GM12878 (cell line): ENCODE measurements at regions not wholly inside any gene's neighbourhood (a gene's known extent, or its start where the extent isn't known, plus 50 kb on each side); places are given as distances from the start of the nearest gene placed in this dataset.

Source experiments
- ATAC-seq: fragments of 200-7000 bp; cut with Tn5 transposase; 3 replicates; pipeline ENCODE4 v1.9.1; 2020; ENCODE audit warnings: mild to moderate bottlenecking, moderate library complexity
- BruUV-seq: library from RNA; stranded (reverse); fragments of 400-500 nt; replicated peaks from 2 replicates; lab custom pipeline; 2021; lab: Mats Ljungman, UMichigan
- CTCF ChIA-PET: fragments of 300-600 bp; sonication (Branson Sonifier 250); formaldehyde crosslinking; extraction: SDS; loops from one replicate; lab custom pipeline; 2021; ENCODE audit warnings: inconsistent platforms; lab: Yijun Ruan, JAX
- POLR2A ChIA-PET: fragments of 350-600 bp; formaldehyde crosslinking; extraction: SDS; loops from one replicate; lab custom pipeline; 2021; ENCODE audit warnings: inconsistent platforms; lab: Charles Lee
- RAD21 ChIA-PET: fragments of 300-600 bp; sonication (Branson Sonifier 250); formaldehyde crosslinking; loops from one replicate; lab custom pipeline; 2023; ENCODE audit warnings: antibody characterized with exemption; ENCODE audit not compliant: unreplicated experiment; lab: Charles Lee
- SMC1A ChIA-PET: fragments of 300-600 bp; sonication (Branson Sonifier 250); formaldehyde crosslinking; loops from one replicate; lab custom pipeline; 2023; ENCODE audit not compliant: unreplicated experiment, uncharacterized antibody; lab: Charles Lee
- DNase-seq: peaks from one replicate; pipeline ENCODE4 v3.0.0-alpha.2; 2011; ENCODE audit warnings: low read depth, low spot score
- FAIRE-seq: peaks from 3 replicates; lab custom pipeline; 2011; peaks lifted over from hg19 to GRCh38; lab: Jason Lieb, UNC
- H2AFZ ChIP-seq: 2 replicates; pipeline ENCODE4 v1.6.0; 2011; ENCODE audit warnings: low read depth, low read length, control low read depth; ENCODE audit not compliant: control insufficient read depth
- H3K27ac ChIP-seq: 2 replicates; pipeline ENCODE4 v1.5.1; 2011; ENCODE audit warnings: control low read depth; ENCODE audit not compliant: control insufficient read depth, insufficient read depth
- H3K27me3 ChIP-seq, 2 experiments: replicated peaks in 1 of 2; 2 replicates each; pipeline versions ENCODE4 v1.6.0 to v1.6.1; 2011; ENCODE audit warnings: low read length in 1 of 2; ENCODE audit not compliant: control insufficient read depth in 2 of 2, insufficient read depth in 2 of 2
- H3K36me3 ChIP-seq, 2 experiments: 2 replicates each; pipeline ENCODE4 v1.5.1; 2011; ENCODE audit warnings: low read length in 1 of 2; ENCODE audit not compliant: control insufficient read depth in 2 of 2, insufficient read depth in 2 of 2
- H3K4me1 ChIP-seq: 2 replicates; pipeline ENCODE4 v1.6.1; 2011; ENCODE audit warnings: mild to moderate bottlenecking, low read length, moderate library complexity, mixed read lengths; ENCODE audit not compliant: control insufficient read depth, insufficient read depth
- H3K4me2 ChIP-seq: 2 replicates; pipeline ENCODE4 v1.6.0; 2011; ENCODE audit warnings: control low read depth; ENCODE audit not compliant: control insufficient read depth, insufficient read depth
- H3K4me3 ChIP-seq: fragments of 200-600 bp; sonication (generic); 2 replicates; pipeline ENCODE4 v1.5.1; 2016
- H3K79me2 ChIP-seq: 2 replicates; pipeline ENCODE4 v1.6.0; 2011; ENCODE audit warnings: low read length; ENCODE audit not compliant: control insufficient read depth, insufficient read depth
- H3K9ac ChIP-seq: 2 replicates; pipeline ENCODE4 v1.8.0; 2011; ENCODE audit warnings: low read length, control low read depth, mixed read lengths; ENCODE audit not compliant: control insufficient read depth, insufficient read depth
- H3K9me3 ChIP-seq: replicated peaks from 3 replicates; pipeline ENCODE4 v1.5.1; 2011; ENCODE audit warnings: mild to moderate bottlenecking, low read length; ENCODE audit not compliant: control insufficient read depth, insufficient read depth
- H4K20me1 ChIP-seq: 2 replicates; pipeline ENCODE4 v1.6.0; 2011; ENCODE audit not compliant: control insufficient read depth, insufficient read depth
- ATF7 ChIP-seq: fragments of 450-650 bp; IDR thresholded peaks from 2 replicates; pipeline ENCODE4 v1.6.1; 2016; ENCODE audit warnings: low read depth, mild to moderate bottlenecking
- CBFB ChIP-seq: IDR thresholded peaks from 2 replicates; pipeline ENCODE4 v1.6.1; 2016; ENCODE audit warnings: antibody characterized with exemption, low read depth
- CHD4 ChIP-seq: fragments of 200-600 bp; sonication (generic); IDR thresholded peaks from 2 replicates; pipeline ENCODE4 v1.6.1; 2016; ENCODE audit warnings: mild to moderate bottlenecking
- ETV6 ChIP-seq, 2 experiments: fragments of 450-650 bp in 1 of 2; IDR thresholded peaks in 1 of 2; conservative IDR thresholded peaks in 1 of 2; 2 replicates each; pipeline ENCODE4 v1.6.1; 2014; ENCODE audit warnings: antibody characterized with exemption in 1 of 2, borderline replicate concordance in 1 of 2, low read depth in 1 of 2, mild to moderate bottlenecking in 1 of 2, moderate library complexity in 1 of 2
- FOS ChIP-seq: IDR thresholded peaks from 3 replicates; pipeline ENCODE4 v1.6.1; 2011; ENCODE audit warnings: borderline replicate concordance; ENCODE audit not compliant: insufficient read length; ENCODE audit errors: extremely low read depth
- MYB ChIP-seq: fragments of 150-350 bp; IDR thresholded peaks from 2 replicates; pipeline ENCODE4 v1.6.1; 2014; ENCODE audit warnings: mild to moderate bottlenecking, low read depth, low read length, borderline replicate concordance
- NBN ChIP-seq: fragments of 450-650 bp; IDR thresholded peaks from 2 replicates; pipeline ENCODE4 v1.6.1; 2016
- NFIC ChIP-seq: IDR thresholded peaks from 2 replicates; pipeline ENCODE4 v1.6.1; 2012; ENCODE audit warnings: low read depth, mild to moderate bottlenecking, inconsistent platforms, low read length, moderate library complexity
- PAX5 ChIP-seq: IDR thresholded peaks from 2 replicates; pipeline ENCODE4 v1.6.1; 2011; ENCODE audit warnings: low read depth, low read length, borderline replicate concordance
- POLR2AphosphoS2 ChIP-seq: IDR thresholded peaks from 2 replicates; pipeline ENCODE4 v1.6.1; 2011; ENCODE audit warnings: low read depth, mild to moderate bottlenecking, low read length, improper control_type of control experiment, moderate library complexity
- RAD51 ChIP-seq: fragments of 450-650 bp; IDR thresholded peaks from 2 replicates; pipeline ENCODE4 v1.6.1; 2016; ENCODE audit warnings: moderate library complexity, mild to moderate bottlenecking, inconsistent platforms
- SRF ChIP-seq, 2 experiments: IDR thresholded peaks; 2 replicates each; pipeline ENCODE4 v1.6.1; 2011; ENCODE audit warnings: low read depth in 2 of 2, low read length in 2 of 2, mild to moderate bottlenecking in 1 of 2, moderate library complexity in 1 of 2
- TAF1 ChIP-seq: IDR thresholded peaks from 2 replicates; pipeline ENCODE4 v1.6.1; 2011; ENCODE audit warnings: mild to moderate bottlenecking, low read depth, low read length, borderline replicate concordance
- TBL1XR1 ChIP-seq: IDR thresholded peaks from 2 replicates; pipeline ENCODE4 v1.6.1; 2012; ENCODE audit warnings: low read depth, low read length, improper control_type of control experiment
- TCF3 ChIP-seq: IDR thresholded peaks from 2 replicates; pipeline ENCODE4 v1.6.1; 2012; ENCODE audit warnings: low read depth, mild to moderate bottlenecking, low read length, borderline replicate concordance; ENCODE audit not compliant: insufficient read depth
- ZNF207 ChIP-seq: fragments of 450-650 bp; IDR thresholded peaks from 2 replicates; pipeline ENCODE4 v1.6.1; 2014; ENCODE audit warnings: antibody characterized with exemption, mild to moderate bottlenecking, borderline replicate concordance
- ZNF217 ChIP-seq: fragments of 450-650 bp; IDR thresholded peaks from 2 replicates; pipeline ENCODE4 v1.6.1; 2017; ENCODE audit warnings: antibody characterized with exemption, mild to moderate bottlenecking
- ZNF274 ChIP-seq: IDR thresholded peaks from one replicate; pipeline ENCODE4 v1.8.0; 2011; ENCODE audit not compliant: insufficient read length, insufficient read depth
- WGBS: methylation state at CpG from one replicate; pipeline ENCODE4 v1.1.6; 2016; ENCODE audit warnings: low lambda C conversion rate; ENCODE audit not compliant: insufficient replicate concordance, insufficient coverage; ENCODE audit errors: missing lambda C conversion rate; 5-methylcytosine and 5-hydroxymethylcytosine counted together
- in situ Hi-C: fragments of 300-500 bp; cut with MboI; formaldehyde crosslinking; loops from 9 replicates; pipeline ENCODE4 v1.14.3; 2018; ENCODE audit warnings: mixed read lengths
- intact Hi-C: fragments of 100-400 bp; cut with micrococcal nuclease; formaldehyde crosslinking; loops from one replicate; pipeline ENCODE4 v1.14.2; 2022; ENCODE audit not compliant: unreplicated experiment
- TF ChIP-seq, protein P1 (sequence below): fragments of 450-650 bp; IDR thresholded peaks from 2 replicates; pipeline ENCODE4 v1.6.1; 2017; ENCODE audit warnings: mild to moderate bottlenecking, moderate library complexity
- TF ChIP-seq, protein P2 (sequence below): IDR thresholded peaks from 2 replicates; pipeline ENCODE4 v1.6.1; 2012; ENCODE audit warnings: low read length, inconsistent platforms

DNA sequence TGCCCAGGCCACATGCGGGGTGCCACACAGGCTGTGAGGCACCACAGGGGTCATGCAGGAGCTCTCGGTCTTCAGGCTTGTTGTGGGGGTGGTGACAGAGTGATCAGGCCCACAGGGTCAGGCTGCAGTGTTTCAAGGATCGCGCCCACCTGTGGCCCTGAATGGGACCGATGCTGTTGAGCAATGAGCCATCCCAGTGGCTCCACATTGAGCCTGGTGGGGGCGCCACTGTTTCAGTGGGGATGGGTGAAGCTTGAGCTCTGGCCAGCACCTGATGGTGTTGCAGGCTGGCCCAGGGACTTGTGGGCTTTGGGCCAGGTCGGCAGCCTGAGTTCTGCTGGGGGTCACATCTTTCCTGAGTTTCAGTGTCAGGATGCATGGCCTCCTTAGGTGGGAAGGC is 230.1 kb downstream of the UBE3A start:
- ChIA-PET RAD21 (no interaction called here), POLR2A (no interaction called here), CTCF (no interaction called here), SMC1A (no interaction called here)
- 38% methylated on average over 7 of the region's 7 CpGs for whole genome bisulfite sequencing
- ATAC-seq (no peak), FAIRE-seq (no peak), DNase-seq (no peak)
- H3K9ac ChIP-seq = no peak overlapping the region
- no peaks in the 10 kb centered on the region for H3K27me3 ChIP-seq
- peaks cover 1% of the 10 kb centered on the region; the same call in 1 of the 3 replicates for H3K9me3 ChIP-seq
- in situ Hi-C loops = loop anchor here (25.0 kb wide), 2 partner anchors 254 to 879 kb away; no protein-coding TSS in a partner anchor
- H3K27ac ChIP-seq = no peak overlapping the region
- no TSS peak for BruUV-seq
- H3K79me2 ChIP-seq = no peaks in the 10 kb centered on the region
- no peaks in the 10 kb centered on the region for H3K36me3 ChIP-seq
- intact Hi-C loops = no loop called here
- H3K4me3 ChIP-seq = no peak overlapping the region
- H2AFZ ChIP-seq = no peak overlapping the region
- no peaks in the 10 kb centered on the region for H3K4me1 ChIP-seq
- TF ChIP-seq, protein P1, sequence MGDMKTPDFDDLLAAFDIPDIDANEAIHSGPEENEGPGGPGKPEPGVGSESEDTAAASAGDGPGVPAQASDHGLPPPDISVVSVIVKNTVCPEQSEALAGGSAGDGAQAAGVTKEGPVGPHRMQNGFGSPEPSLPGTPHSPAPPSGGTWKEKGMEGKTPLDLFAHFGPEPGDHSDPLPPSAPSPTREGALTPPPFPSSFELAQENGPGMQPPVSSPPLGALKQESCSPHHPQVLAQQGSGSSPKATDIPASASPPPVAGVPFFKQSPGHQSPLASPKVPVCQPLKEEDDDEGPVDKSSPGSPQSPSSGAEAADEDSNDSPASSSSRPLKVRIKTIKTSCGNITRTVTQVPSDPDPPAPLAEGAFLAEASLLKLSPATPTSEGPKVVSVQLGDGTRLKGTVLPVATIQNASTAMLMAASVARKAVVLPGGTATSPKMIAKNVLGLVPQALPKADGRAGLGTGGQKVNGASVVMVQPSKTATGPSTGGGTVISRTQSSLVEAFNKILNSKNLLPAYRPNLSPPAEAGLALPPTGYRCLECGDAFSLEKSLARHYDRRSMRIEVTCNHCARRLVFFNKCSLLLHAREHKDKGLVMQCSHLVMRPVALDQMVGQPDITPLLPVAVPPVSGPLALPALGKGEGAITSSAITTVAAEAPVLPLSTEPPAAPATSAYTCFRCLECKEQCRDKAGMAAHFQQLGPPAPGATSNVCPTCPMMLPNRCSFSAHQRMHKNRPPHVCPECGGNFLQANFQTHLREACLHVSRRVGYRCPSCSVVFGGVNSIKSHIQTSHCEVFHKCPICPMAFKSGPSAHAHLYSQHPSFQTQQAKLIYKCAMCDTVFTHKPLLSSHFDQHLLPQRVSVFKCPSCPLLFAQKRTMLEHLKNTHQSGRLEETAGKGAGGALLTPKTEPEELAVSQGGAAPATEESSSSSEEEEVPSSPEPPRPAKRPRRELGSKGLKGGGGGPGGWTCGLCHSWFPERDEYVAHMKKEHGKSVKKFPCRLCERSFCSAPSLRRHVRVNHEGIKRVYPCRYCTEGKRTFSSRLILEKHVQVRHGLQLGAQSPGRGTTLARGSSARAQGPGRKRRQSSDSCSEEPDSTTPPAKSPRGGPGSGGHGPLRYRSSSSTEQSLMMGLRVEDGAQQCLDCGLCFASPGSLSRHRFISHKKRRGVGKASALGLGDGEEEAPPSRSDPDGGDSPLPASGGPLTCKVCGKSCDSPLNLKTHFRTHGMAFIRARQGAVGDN = no peak
- TF ChIP-seq TCF3 (no peak), ATF7 (no peak), FOS (no peak), NBN (no peak), ETV6 (conservative IDR thresholded peaks at IDR 0.05 in 1 of 2, IDR thresholded peaks at IDR 0.05 in 1 of 2; ENCODE audit: borderline replicate concordance in 1 of 2, low read depth in 1 of 2) (no peak), CHD4 (no peak), POLR2AphosphoS2 (no peak), PAX5 (no peak), MYB (no peak), TBL1XR1 (no peak), ZNF207 (no peak), NFIC (no peak), ZNF217 (no peak), RAD51 (no peak), SRF (IDR thresholded peaks at IDR 0.05; ENCODE audit: low read depth in 2 of 2, low read length in 2 of 2) (no peak), ZNF274 (no peak), CBFB (no peak), TAF1 (no peak)
- TF ChIP-seq, protein P2, sequence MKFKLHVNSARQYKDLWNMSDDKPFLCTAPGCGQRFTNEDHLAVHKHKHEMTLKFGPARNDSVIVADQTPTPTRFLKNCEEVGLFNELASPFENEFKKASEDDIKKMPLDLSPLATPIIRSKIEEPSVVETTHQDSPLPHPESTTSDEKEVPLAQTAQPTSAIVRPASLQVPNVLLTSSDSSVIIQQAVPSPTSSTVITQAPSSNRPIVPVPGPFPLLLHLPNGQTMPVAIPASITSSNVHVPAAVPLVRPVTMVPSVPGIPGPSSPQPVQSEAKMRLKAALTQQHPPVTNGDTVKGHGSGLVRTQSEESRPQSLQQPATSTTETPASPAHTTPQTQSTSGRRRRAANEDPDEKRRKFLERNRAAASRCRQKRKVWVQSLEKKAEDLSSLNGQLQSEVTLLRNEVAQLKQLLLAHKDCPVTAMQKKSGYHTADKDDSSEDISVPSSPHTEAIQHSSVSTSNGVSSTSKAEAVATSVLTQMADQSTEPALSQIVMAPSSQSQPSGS = no peak
- H4K20me1 ChIP-seq = no peaks in the 10 kb centered on the region
- no peak overlapping the region for H3K4me2 ChIP-seq
